K562 (cell line): ENCODE measurements at regions not wholly inside any gene's neighbourhood (a gene's known extent, or its start where the extent isn't known, plus 50 kb on each side); places are given as distances from the start of the nearest gene placed in this dataset.

Experiments used
- ASH1L ChIP-seq: fragments of 450-650 bp; IDR thresholded peaks from 2 replicates; pipeline ENCODE4 v1.6.1; 2018; ENCODE audit warnings: borderline replicate concordance, mild to moderate bottlenecking, low read depth; ENCODE audit not compliant: partially characterized antibody
- EZH2 ChIP-seq: IDR thresholded peaks from 2 replicates; pipeline ENCODE4 v1.6.1; 2012; ENCODE audit warnings: low read depth, mild to moderate bottlenecking, inconsistent platforms, low read length, borderline replicate concordance
- KDM1A ChIP-seq, 2 experiments: fragments of 450-650 bp; IDR thresholded peaks; 2 replicates each; pipeline ENCODE4 v1.6.1; 2016; ENCODE audit warnings: mild to moderate bottlenecking in 2 of 2
- MBD1 ChIP-seq: fragments of 250-450 bp; sonication (Bioruptor Pico); IDR thresholded peaks from 2 replicates; pipeline ENCODE4 v1.8.0; 2022; ENCODE audit warnings: inconsistent platforms
- RBM22 ChIP-seq: fragments of 200-400 bp; formaldehyde crosslinking; IDR thresholded peaks from 2 replicates; pipeline ENCODE4 v1.6.1; 2018; ENCODE audit warnings: low read length, low read depth; ENCODE audit not compliant: poor library complexity, severe bottlenecking
- SIN3A ChIP-seq, 2 experiments: fragments of 150-350 bp in 1 of 2; IDR thresholded peaks; 2 replicates each; pipeline ENCODE4 v1.6.1; 2011 to 2016; ENCODE audit warnings: borderline replicate concordance in 2 of 2, low read depth in 2 of 2, low read length in 2 of 2, mild to moderate bottlenecking in 2 of 2, moderate library complexity in 2 of 2; ENCODE audit not compliant: control insufficient read depth in 1 of 2
- SREBF2 ChIP-seq: sonication (generic); formaldehyde crosslinking; IDR thresholded peaks from 2 replicates; pipeline ENCODE4 v1.4.0; 2020; ENCODE audit warnings: mild to moderate bottlenecking, missing genetic modification reagents
- SRSF3 ChIP-seq: fragments of 200-400 bp; formaldehyde crosslinking; IDR thresholded peaks from 2 replicates; pipeline ENCODE4 v1.6.1; 2016; ENCODE audit warnings: mild to moderate bottlenecking, low read length, moderate library complexity; ENCODE audit not compliant: insufficient read depth
- ZNF518B ChIP-seq: fragments of 250-450 bp; sonication (Bioruptor Pico); IDR thresholded peaks from 2 replicates; pipeline ENCODE4 v1.5.0; 2021; ENCODE audit warnings: mild to moderate bottlenecking, moderate library complexity
- ZNF780A ChIP-seq: fragments of 250-450 bp; sonication (Bioruptor Pico); IDR thresholded peaks from 2 replicates; pipeline ENCODE4 v1.5.0; 2021; ENCODE audit warnings: mild to moderate bottlenecking
- TF ChIP-seq, protein P1 (sequence below): fragments of 250-450 bp; sonication (Bioruptor Pico); IDR thresholded peaks from 2 replicates; pipeline ENCODE4 v1.8.0; 2021; ENCODE audit warnings: moderate library complexity, mild to moderate bottlenecking, inconsistent platforms

DNA sequence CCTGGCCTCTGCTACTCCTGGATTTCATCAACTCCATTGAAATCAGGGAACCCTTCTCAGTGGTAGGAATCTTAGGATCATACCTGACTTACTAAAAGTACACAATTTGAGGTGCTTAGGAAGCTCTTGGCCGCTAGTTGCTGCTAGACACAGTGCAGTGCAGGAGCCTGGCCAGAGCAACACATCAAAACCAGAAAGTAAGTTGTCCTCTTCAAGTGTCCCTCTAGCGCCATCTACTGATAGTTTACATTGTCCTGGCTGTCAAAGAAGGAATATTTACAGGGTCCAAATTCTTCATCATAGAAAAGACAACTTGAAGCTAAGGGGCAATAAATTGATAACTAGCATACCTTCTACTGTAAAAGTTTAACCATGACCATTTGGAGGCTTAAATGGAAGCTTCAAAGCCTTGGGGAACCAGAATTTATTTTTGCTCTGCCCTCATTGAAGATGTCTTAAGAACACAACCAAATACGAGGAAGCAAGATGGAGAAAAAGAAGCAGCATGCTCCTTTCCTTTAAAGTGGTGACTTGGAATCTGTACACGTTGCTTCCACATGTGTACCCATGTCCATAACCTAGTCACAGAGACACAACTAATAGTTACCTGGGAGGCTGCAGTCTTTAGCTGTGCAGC, 889.1 kb upstream of the GCFC2 start:
- no peak for TF ChIP-seq RBM22
- TF ChIP-seq ZNF780A (CRISPR knock-in tag): no peak
- no peak for TF ChIP-seq SREBF2 (CRISPR knock-in tag)
- TF ChIP-seq SIN3A (IDR thresholded peaks at IDR 0.05; ENCODE audit: borderline replicate concordance in 2 of 2, control insufficient read depth in 1 of 2, low read depth in 2 of 2, low read length in 2 of 2): no peak
- no peak for TF ChIP-seq KDM1A (IDR thresholded peaks at IDR 0.05)
- no peak for TF ChIP-seq EZH2
- TF ChIP-seq, protein P1, sequence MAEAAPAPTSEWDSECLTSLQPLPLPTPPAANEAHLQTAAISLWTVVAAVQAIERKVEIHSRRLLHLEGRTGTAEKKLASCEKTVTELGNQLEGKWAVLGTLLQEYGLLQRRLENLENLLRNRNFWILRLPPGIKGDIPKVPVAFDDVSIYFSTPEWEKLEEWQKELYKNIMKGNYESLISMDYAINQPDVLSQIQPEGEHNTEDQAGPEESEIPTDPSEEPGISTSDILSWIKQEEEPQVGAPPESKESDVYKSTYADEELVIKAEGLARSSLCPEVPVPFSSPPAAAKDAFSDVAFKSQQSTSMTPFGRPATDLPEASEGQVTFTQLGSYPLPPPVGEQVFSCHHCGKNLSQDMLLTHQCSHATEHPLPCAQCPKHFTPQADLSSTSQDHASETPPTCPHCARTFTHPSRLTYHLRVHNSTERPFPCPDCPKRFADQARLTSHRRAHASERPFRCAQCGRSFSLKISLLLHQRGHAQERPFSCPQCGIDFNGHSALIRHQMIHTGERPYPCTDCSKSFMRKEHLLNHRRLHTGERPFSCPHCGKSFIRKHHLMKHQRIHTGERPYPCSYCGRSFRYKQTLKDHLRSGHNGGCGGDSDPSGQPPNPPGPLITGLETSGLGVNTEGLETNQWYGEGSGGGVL: no peak
- no peak for TF ChIP-seq ASH1L
- no peak for TF ChIP-seq MBD1
- no peak for TF ChIP-seq ZNF518B (CRISPR knock-in tag)
- no peak for TF ChIP-seq SRSF3
